Activated T-helper 17 cell treated with anti-CD3 and anti-CD28 coated beads, Interleukin-2, amount 50 U/mL, for 72 hours (primary cell): ENCODE measurements at regions not wholly inside any gene's neighbourhood (a gene's known extent, or its start where the extent isn't known, plus 50 kb on each side); places are given as distances from the start of the nearest gene placed in this dataset.
"Not testable (repeated sequence)": the region's sequence is repeated elsewhere in the genome, so short reads cannot be mapped to it uniquely, and the experiment has no call there.

Source experiments
- ATAC-seq: fragments of 150-1000 bp; cut with Tn5 transposase; replicated peaks from 2 replicates; pipeline ENCODE4 v1.10.0; 2021; ENCODE audit warnings: mild to moderate bottlenecking, moderate library complexity
- H3K27ac Mint-ChIP-seq: one replicate; pipeline ENCODE4 v1.8.0; 2022; ENCODE audit warnings: mixed read lengths
- H3K27me3 Mint-ChIP-seq: one replicate; pipeline ENCODE4 v1.8.0; 2022; ENCODE audit warnings: mixed read lengths
- H3K36me3 Mint-ChIP-seq: one replicate; pipeline ENCODE4 v1.8.0; 2022; ENCODE audit warnings: low read depth, mild to moderate bottlenecking, mixed read lengths
- H3K4me1 Mint-ChIP-seq: one replicate; pipeline ENCODE4 v1.8.0; 2022; ENCODE audit warnings: mixed read lengths
- H3K4me3 Mint-ChIP-seq: one replicate; pipeline ENCODE4 v1.8.0; 2022; ENCODE audit warnings: mild to moderate bottlenecking, mixed read lengths
- H3K9me3 Mint-ChIP-seq: one replicate; pipeline ENCODE4 v1.8.0; 2022; ENCODE audit warnings: mixed read lengths

DNA sequence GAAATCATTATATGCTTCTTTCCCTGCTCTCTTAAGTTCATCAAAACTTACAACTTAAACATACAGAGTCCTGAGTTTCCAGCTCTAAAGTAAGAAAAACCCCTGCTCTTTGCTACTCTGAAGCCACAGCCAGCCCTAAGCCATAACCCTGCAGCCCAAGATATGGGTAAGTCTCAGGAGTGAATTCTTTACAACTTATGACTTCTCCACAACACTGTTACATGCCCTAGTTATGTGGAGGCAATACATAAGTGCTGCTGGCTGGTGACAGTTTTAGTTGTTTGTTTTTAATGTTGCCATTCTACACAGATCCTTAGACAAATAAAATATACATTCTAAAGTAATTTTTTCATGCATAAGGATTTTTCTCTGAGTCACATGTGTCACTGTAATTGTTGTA lies 100.2 kb downstream of the FBXO8 start:
- no peaks in the 10 kb centered on the region for H3K4me1 Mint-ChIP-seq
- H3K36me3 Mint-ChIP-seq, result no peaks in the 10 kb centered on the region
- no peak overlapping the region for H3K27ac Mint-ChIP-seq
- H3K27me3 Mint-ChIP-seq, result peaks cover 29% of the 10 kb centered on the region
- no peak for ATAC-seq
- H3K4me3 Mint-ChIP-seq, result no peak overlapping the region
- H3K9me3 Mint-ChIP-seq, result no peaks in the 10 kb centered on the region

DNA sequence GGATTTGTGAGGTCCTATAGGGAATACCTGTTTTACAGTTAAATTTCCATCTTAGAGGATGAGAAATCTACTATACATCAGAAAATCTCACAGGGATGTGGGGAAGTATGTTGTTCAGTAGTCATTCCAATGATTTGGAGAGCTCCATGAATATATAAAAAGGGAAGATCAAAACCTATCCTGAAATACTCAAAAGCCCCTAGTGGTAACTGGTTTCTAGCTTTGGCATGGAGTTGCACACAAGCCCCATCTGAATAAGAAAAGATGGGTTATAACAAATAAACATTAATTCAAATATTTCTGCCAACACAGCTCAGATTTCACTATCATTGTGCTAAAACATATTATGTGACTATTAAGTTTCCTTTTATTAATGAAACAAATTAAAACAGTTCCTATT lies 101.6 kb downstream of the FBXO8 start:
- H3K9me3 Mint-ChIP-seq, result no peaks in the 10 kb centered on the region
- no peaks in the 10 kb centered on the region for H3K36me3 Mint-ChIP-seq
- no peak overlapping the region for H3K4me3 Mint-ChIP-seq
- peaks cover 31% of the 10 kb centered on the region for H3K27me3 Mint-ChIP-seq
- no peak for ATAC-seq
- H3K4me1 Mint-ChIP-seq, result no peaks in the 10 kb centered on the region
- no peak overlapping the region for H3K27ac Mint-ChIP-seq

DNA sequence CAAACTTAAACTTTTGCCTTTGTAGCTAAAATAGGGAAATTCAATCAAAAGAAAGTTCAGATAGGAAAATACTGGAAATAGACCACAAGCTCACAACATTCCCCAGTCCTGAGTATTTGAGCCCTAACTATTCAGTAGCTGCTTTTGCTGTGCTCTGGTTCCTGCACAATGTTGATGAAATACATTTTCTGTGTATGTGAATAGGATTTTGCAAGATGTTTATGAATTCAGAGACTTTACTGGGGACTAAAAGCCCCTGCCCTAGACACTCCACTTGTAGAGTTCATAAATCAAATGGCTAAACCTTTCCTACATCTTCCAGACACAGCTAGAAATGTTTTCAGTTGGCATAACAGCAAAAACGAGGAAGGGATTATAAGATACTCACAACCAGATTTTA lies 105.9 kb downstream of the FBXO8 start:
- Mint-ChIP-seq H3K27me3 (peaks cover 24% of the 10 kb centered on the region), H3K4me1 (no peaks in the 10 kb centered on the region), H3K36me3 (no peaks in the 10 kb centered on the region), H3K4me3 (no peak overlapping the region), H3K27ac (no peak overlapping the region), H3K9me3 (no peaks in the 10 kb centered on the region)
- no peak for ATAC-seq

DNA sequence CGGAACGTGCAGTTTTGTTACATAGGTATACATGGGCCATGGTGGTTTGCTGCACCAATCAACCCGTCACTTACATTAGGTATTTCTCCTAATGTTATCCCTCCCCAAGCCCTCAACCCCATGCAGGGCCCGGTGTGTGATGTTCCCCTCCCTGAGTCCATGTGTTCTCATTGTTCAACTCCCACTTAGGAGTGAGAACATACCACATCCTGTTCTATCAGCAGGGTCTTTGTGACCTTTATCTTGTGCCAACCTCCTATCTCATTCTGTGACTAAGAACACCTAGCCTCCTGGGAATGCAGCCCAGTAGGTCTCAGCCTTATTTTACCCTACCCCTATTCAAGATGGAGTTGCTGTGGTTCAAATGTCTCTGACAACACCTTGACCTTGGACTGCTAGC lies 107.6 kb downstream of the FBXO8 start:
- not testable (repeated sequence) for H3K9me3 Mint-ChIP-seq, H3K27ac Mint-ChIP-seq, H3K4me3 Mint-ChIP-seq, ATAC-seq, H3K36me3 Mint-ChIP-seq, H3K4me1 Mint-ChIP-seq
- H3K27me3 Mint-ChIP-seq, result peaks cover 30% of the 10 kb centered on the region

DNA sequence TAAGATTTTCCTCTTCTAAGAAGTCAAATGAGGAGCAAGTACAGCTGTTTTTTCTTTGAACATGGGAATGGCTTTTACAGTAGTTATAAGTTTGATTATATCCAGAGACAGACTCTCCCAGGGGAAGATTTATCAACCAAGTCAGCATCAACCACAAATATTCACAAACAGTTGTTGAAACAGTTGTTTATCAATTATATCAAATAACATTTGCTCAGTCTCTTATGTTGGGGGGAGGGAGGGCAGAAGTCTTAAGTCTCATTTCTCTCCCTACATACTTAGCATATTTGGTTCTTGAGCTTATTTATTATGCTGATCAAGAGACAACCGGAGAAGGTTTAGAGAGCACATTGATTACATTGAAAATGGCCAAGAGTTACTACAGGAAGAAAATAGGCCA lies 110.1 kb downstream of the FBXO8 start:
- Mint-ChIP-seq H3K36me3 (no peaks in the 10 kb centered on the region), H3K4me1 (no peaks in the 10 kb centered on the region), H3K27me3 (peaks cover 31% of the 10 kb centered on the region), H3K9me3 (no peaks in the 10 kb centered on the region), H3K27ac (no peak overlapping the region), H3K4me3 (no peak overlapping the region)
- ATAC-seq, result no peak

DNA sequence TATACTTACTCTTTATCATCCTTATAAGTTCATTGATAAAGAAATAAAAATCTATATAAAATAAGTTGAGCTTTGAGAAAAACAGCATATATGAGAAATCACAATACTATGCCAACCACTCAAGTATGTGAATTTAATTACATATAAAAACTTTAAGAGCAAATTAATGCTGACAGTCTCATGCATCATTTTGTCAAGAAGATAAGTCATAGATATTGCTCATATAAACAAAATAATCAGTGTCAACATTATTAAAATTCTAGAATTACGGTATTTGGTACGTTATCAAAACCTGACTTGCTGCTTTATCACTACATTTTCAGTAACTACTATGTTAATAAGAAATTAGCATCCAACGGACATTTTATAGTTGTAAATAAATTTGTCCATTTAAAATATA lies 111.2 kb downstream of the FBXO8 start:
- no peak overlapping the region for H3K4me3 Mint-ChIP-seq
- H3K27me3 Mint-ChIP-seq, result peaks cover 32% of the 10 kb centered on the region
- no peak for ATAC-seq
- no peak overlapping the region for H3K27ac Mint-ChIP-seq
- no peaks in the 10 kb centered on the region for H3K36me3 Mint-ChIP-seq
- H3K4me1 Mint-ChIP-seq, result no peaks in the 10 kb centered on the region
- H3K9me3 Mint-ChIP-seq, result no peaks in the 10 kb centered on the region

DNA sequence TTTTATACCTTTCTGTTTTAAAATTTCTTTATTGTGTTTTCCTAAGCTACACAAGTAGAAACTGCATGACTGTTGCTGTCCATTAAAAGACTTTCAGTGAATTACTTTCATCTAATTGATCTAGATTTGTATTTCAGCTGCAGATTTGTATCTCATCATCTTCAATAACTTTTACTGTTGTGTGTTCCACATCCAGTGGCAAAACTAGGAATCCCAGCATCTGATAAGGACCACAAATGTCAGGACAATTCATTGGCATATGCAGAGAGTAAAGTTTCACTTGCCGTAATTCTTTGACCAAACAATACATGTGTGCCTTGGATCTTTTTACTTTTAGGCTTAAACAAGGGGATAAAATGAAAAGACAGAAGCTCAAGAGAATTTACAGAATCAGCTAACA lies 112.6 kb downstream of the FBXO8 start:
- ATAC-seq, result no peak
- Mint-ChIP-seq H3K27me3 (peaks cover 23% of the 10 kb centered on the region), H3K27ac (no peak overlapping the region), H3K4me3 (no peak overlapping the region), H3K4me1 (no peaks in the 10 kb centered on the region), H3K9me3 (no peaks in the 10 kb centered on the region), H3K36me3 (no peaks in the 10 kb centered on the region)

DNA sequence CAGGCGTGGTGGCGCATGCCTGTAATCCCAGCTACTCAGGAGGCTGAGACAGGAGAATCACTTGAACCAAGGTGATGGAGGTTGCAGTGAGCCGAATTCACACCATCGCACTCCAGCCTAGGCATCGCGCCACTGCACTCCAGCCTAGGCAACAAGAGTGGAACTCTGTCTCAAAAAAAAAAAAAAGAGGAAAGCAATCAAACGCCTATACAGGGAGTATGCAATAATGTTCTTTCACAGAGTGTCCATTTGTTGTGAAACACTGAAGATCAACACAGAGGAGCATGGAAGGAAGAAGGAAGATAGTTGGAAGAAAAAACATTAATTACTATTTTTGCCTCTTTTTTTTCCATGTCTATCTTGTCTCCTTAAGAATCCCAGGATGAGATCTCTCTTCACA lies 113.4 kb downstream of the FBXO8 start:
- H3K9me3 Mint-ChIP-seq, result no peaks in the 10 kb centered on the region
- no peak overlapping the region for H3K4me3 Mint-ChIP-seq
- no peak for ATAC-seq
- H3K36me3 Mint-ChIP-seq, result no peaks in the 10 kb centered on the region
- H3K27ac Mint-ChIP-seq, result no peak overlapping the region
- peaks cover 23% of the 10 kb centered on the region for H3K27me3 Mint-ChIP-seq
- no peaks in the 10 kb centered on the region for H3K4me1 Mint-ChIP-seq

DNA sequence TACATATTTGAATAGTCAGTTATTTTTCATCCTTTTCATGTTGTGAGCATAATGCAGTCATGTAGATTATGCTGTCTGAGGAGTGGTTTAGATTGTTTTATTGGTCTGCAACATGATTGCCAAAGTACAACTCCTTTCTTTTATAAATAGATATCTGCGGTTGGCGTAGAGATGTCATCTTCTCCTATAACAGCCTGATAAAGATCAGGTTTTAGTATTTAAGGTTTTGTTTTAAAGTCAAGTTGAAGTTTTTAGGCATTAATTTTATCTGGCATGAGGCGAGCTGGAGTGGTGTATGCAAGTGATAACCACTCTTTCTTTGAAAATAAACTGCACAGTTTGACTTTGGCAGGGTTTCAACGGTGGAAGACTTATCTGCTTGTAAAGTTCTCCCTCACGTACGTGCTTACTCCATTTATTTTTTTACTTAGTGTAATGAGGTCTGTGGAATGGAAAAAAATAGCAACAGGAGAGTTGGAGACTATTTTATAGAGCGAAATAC lies 126.3 kb downstream of the FBXO8 start:
- Mint-ChIP-seq H3K4me1 (no peaks in the 10 kb centered on the region), H3K27me3 (peaks cover 20% of the 10 kb centered on the region), H3K9me3 (no peaks in the 10 kb centered on the region), H3K36me3 (no peaks in the 10 kb centered on the region), H3K4me3 (no peak overlapping the region), H3K27ac (no peak overlapping the region)
- ATAC-seq, result no peak

DNA sequence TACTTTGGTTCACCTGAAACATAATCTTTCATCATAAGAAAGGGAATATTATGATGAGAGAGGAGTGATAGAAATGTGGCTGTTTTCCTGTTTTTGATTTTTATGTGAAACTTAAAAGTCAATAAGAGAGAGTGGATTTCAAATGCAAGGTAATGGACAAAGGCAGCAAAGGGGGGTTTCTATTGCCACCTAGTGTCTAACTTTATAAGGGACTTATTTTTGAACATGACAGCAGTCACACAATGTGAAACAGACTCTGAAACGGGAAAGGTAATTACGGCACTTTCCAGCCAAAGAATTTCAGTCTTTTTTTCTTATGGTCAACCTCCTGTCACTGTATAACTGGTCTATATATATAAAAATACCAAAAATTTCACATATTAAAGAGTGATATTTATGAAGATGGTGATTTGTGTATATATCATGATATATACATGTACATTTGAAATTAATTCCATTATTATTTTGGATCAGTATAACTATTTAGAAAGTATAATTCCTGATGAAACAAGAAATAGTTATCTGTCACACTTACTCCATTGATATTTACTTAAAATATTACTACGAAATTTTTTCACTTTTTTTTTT lies 127.1 kb downstream of the FBXO8 start:
- Mint-ChIP-seq H3K36me3 (no peaks in the 10 kb centered on the region), H3K27ac (no peak overlapping the region), H3K27me3 (peaks cover 20% of the 10 kb centered on the region), H3K4me3 (no peak overlapping the region), H3K9me3 (no peaks in the 10 kb centered on the region), H3K4me1 (no peaks in the 10 kb centered on the region)
- no peak for ATAC-seq

DNA sequence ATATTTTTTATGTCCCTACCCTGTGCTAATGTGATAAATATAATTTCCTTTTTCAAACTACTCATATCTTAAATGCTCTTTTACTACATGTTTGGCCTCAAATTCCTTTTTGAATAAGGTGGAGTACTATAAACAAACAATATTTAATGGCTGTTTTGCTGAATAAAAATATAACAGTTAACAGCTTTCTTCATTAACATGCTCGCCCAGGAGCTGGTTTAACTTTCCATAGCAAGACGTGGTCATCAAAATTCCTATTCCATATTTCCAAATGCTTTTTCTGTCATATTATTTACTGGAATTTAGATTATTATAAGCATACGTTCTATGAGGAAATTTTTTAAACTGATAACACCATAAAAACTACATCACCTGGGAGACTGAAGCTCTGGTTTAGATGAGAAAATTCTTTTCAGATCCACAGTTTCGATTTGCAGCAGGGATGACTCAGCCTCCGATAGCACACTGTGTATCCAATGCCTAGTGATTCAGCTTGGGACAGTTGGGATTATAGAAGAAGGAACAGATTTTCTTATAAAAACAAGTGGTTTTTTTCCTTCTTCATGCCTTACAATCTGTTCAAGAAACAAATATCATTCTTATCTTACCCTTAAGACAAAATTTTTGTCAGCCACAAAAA lies 129.1 kb downstream of the FBXO8 start:
- Mint-ChIP-seq H3K36me3 (no peaks in the 10 kb centered on the region), H3K4me1 (no peaks in the 10 kb centered on the region)

DNA sequence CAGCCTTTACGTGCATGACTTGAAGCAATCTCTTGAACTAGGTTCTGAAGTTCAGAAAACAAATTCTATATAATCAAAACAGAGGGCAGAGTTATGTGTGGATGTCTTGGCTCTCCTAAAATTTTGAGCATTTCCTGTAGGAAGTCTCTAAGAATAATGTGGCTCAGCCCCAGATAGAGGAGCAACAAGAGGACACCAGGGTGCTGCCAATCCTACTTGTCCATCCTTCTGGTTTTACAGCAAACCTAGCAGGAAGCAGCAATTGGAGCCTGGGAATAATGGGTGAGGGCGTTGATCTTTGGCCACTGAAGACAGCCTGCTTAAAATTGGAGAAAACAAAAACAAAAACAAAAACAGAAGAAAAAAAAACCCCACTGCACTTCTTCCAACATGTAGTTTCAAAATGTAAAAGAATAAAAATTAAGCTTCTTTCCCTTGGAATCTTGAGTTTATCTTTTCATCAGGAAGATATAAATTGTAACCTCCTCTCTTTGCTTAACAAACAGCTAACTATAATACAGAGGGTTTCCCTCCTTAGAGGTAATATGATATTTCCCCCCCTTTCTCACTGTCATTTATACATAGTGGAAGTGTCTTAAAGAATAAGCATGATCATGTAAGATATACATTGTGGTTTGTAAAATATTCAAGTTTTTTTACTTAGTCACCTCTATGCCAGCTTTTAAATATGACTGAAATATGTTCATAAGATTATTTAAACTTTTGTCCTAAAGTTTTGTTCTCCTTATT lies 130.6 kb downstream of the FBXO8 start:
- H3K4me1 Mint-ChIP-seq, result no peaks in the 10 kb centered on the region
- ATAC-seq, result no peak
- no peaks in the 10 kb centered on the region for H3K9me3 Mint-ChIP-seq
- H3K27ac Mint-ChIP-seq, result no peak overlapping the region
- no peak overlapping the region for H3K4me3 Mint-ChIP-seq
- peaks cover 15% of the 10 kb centered on the region for H3K27me3 Mint-ChIP-seq
- H3K36me3 Mint-ChIP-seq, result no peaks in the 10 kb centered on the region

More for the DNA sequence above, 129.1 kb downstream of the FBXO8 start:
- Mint-ChIP-seq H3K4me3 (no peak overlapping the region), H3K27me3 (peaks cover 20% of the 10 kb centered on the region), H3K9me3 (no peaks in the 10 kb centered on the region), H3K27ac (no peak overlapping the region)
- no peak for ATAC-seq

DNA sequence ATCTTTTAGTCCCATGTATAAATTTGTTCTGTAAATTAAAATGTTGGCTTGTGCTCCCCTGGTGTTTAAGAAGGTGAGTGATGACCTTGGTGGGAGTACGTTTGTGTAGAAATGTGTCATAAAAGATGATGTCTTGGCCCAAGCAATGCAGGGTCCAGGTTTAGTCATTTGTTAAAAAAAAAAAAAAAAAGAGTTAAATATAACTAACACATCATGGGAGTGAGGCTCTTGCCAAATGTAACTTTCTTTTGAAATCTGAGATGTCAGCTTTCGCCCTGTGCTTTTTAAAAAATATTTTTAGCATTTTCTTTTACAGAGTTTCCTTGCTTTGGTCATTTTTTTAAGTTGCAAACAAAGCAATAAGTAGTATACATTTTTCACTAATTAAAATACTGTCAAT lies 135.6 kb downstream of the FBXO8 start:
- no peak overlapping the region for H3K27ac Mint-ChIP-seq
- no peaks in the 10 kb centered on the region for H3K4me1 Mint-ChIP-seq
- no peak for ATAC-seq
- H3K9me3 Mint-ChIP-seq, result no peaks in the 10 kb centered on the region
- no peaks in the 10 kb centered on the region for H3K36me3 Mint-ChIP-seq
- H3K4me3 Mint-ChIP-seq, result no peak overlapping the region
- H3K27me3 Mint-ChIP-seq, result peaks cover 29% of the 10 kb centered on the region

DNA sequence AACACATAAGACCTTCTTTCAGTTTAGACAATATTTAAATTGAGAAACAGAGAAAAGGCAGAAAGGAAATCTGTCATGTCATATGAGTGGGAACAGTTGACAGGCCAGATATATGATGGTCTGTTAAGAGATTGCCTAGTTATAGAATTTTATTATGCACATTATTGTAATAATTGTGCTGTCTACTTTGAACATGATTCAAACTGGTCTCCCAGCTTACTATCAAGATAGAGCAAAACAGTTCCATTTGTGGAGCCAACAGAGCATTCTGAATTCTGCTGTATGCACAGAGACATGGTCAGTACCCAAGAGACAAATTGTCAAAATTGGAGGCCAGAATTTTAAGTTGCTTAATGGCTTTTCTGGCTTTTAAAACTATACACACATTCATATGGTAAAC lies 139.4 kb downstream of the FBXO8 start:
- H3K27me3 Mint-ChIP-seq, result peaks cover 30% of the 10 kb centered on the region
- H3K4me1 Mint-ChIP-seq, result no peaks in the 10 kb centered on the region
- H3K9me3 Mint-ChIP-seq, result no peaks in the 10 kb centered on the region
- no peak overlapping the region for H3K4me3 Mint-ChIP-seq
- H3K36me3 Mint-ChIP-seq, result no peaks in the 10 kb centered on the region
- no peak for ATAC-seq
- no peak overlapping the region for H3K27ac Mint-ChIP-seq

DNA sequence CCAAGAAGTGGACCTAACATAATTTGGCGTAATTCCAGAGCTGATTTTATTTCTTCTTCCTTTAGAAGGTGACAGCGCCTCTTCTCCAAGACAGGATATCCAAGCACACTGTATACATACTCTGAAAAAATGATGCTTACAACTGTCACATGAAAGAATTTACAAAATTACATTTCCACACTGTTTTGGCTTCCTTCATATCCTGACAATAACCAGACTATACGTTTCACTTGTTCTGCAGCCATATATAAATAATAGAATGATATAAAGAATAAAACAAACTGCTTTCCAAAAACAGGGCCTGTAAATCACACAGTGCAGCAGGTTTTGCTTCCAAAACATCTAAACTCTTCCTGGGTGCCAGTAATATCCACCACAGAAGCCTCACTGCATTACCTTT lies 141.6 kb downstream of the FBXO8 start:
- Mint-ChIP-seq H3K9me3 (no peaks in the 10 kb centered on the region), H3K4me3 (no peak overlapping the region), H3K4me1 (no peaks in the 10 kb centered on the region), H3K36me3 (no peaks in the 10 kb centered on the region), H3K27me3 (peaks cover 20% of the 10 kb centered on the region), H3K27ac (no peak overlapping the region)
- ATAC-seq, result no peak
